ENCODE measurements at regions not wholly inside any gene's neighbourhood (a gene's known extent, or its start where the extent isn't known, plus 50 kb on each side); places are given as distances from the start of the nearest gene placed in this dataset.

GRCh38 chr13:87792878-87793277 lies 121.7 kb downstream of the SLITRK5 start:
- ChIA-PET POLR2A (no interaction called here), CTCF (interaction anchor here (0.9 kb wide), 1 partner anchor 8 kb away, joined by 3 read pairs; no protein-coding TSS in a partner anchor)
- TF ChIP-seq ZNF202 (tag by site-specific recombination; IDR thresholded peaks at IDR 0.05; ENCODE audit: borderline replicate concordance) = no peak
- TF ChIP-seq SCRT1 (tag by site-specific recombination; IDR thresholded peaks at IDR 0.05; ENCODE audit: borderline replicate concordance) = no peak
- TF ChIP-seq ZNF211 (tag by site-specific recombination; IDR thresholded peaks at IDR 0.05; ENCODE audit: low read depth) = no peak
- no peak for TF ChIP-seq KLF9 (tag by site-specific recombination; IDR thresholded peaks at IDR 0.05; ENCODE audit: low read depth)
- no peak for TF ChIP-seq ZNF169 (tag by site-specific recombination; IDR thresholded peaks at IDR 0.05)
- TF ChIP-seq SALL2 (tag by site-specific recombination; IDR thresholded peaks at IDR 0.05; ENCODE audit: borderline replicate concordance) = no peak
- TF ChIP-seq ZNF366 (tag by site-specific recombination; conservative IDR thresholded peaks at IDR 0.05) = no peak
- TF ChIP-seq ZNF121 (tag by site-specific recombination; IDR thresholded peaks at IDR 0.05) = no peak
- no peak for TF ChIP-seq KLF1 (tag by site-specific recombination; IDR thresholded peaks at IDR 0.05)
- no peak for TF ChIP-seq ZNF843 (tag by site-specific recombination; IDR thresholded peaks at IDR 0.05)
- TF ChIP-seq ZNF10 (tag by site-specific recombination; IDR thresholded peaks at IDR 0.05) = no peak
- TF ChIP-seq ZNF571 (tag by site-specific recombination; IDR thresholded peaks at IDR 0.05) = no peak
- no peak for TF ChIP-seq ZEB2 (tag by site-specific recombination; IDR thresholded peaks at IDR 0.05)
- no peak for TF ChIP-seq ZNF544 (tag by site-specific recombination; IDR thresholded peaks at IDR 0.05)

GRCh38 chr13:87798536-87798935 lies 127.4 kb downstream of the SLITRK5 start:
- TF ChIP-seq ZNF514 (tag by site-specific recombination; IDR thresholded peaks at IDR 0.05) = no peak
- TF ChIP-seq SP3 (tag by site-specific recombination; IDR thresholded peaks at IDR 0.05) = no peak
- TF ChIP-seq ZNF621 (tag by site-specific recombination; IDR thresholded peaks at IDR 0.05) = no peak
- TF ChIP-seq ZNF449 (tag by site-specific recombination; IDR thresholded peaks at IDR 0.05) = no peak
- no peak for TF ChIP-seq INSM2 (tag by site-specific recombination; IDR thresholded peaks at IDR 0.05)
- TF ChIP-seq ZNF639 (tag by site-specific recombination; IDR thresholded peaks at IDR 0.05) = no peak
- no peak for TF ChIP-seq ZNF426 (tag by site-specific recombination; IDR thresholded peaks at IDR 0.05)
- no peak for TF ChIP-seq SALL2 (tag by site-specific recombination; IDR thresholded peaks at IDR 0.05; ENCODE audit: borderline replicate concordance)
- no peak for TF ChIP-seq ZNF223 (tag by site-specific recombination; IDR thresholded peaks at IDR 0.05)
- TF ChIP-seq ZNF510 (tag by site-specific recombination; IDR thresholded peaks at IDR 0.05; ENCODE audit: insufficient replicate concordance) = no peak
- no peak for TF ChIP-seq ZEB2 (tag by site-specific recombination; IDR thresholded peaks at IDR 0.05)
- no peak for TF ChIP-seq ZNF354C (tag by site-specific recombination; IDR thresholded peaks at IDR 0.05; ENCODE audit: borderline replicate concordance, low read depth)
- TF ChIP-seq KLF8 (tag by site-specific recombination; IDR thresholded peaks at IDR 0.05) = no peak
- Histone ChIP-seq H3K27ac (ENCODE audit: extremely low read depth, low read depth, low read length) (no peak overlapping the region), H3K36me3 (ENCODE audit: control insufficient read depth in 2 of 2, insufficient read depth in 1 of 2, low read length in 2 of 2) (no peaks in the 10 kb centered on the region), H3K4me3 (ENCODE audit: low read depth, low read length) (no peak overlapping the region), H3K4me1 (ENCODE audit: control insufficient read depth, insufficient read depth, low read length) (no peaks in the 10 kb centered on the region), H3K9me3 (ENCODE audit: control insufficient read depth, insufficient read depth, low read depth, low read length) (no peaks in the 10 kb centered on the region)
- ChIA-PET POLR2A (no interaction called here), CTCF (interaction anchor here (0.6 kb wide), 1 partner anchor 253 kb away, joined by 7 read pairs; no protein-coding TSS in a partner anchor)

More at GRCh38 chr13:87792878-87793277, 121.7 kb downstream of the SLITRK5 start:
- Histone ChIP-seq H3K4me3 (ENCODE audit: low read depth, low read length) (no peak overlapping the region), H3K27ac (ENCODE audit: extremely low read depth, low read depth, low read length) (no peak overlapping the region), H3K9me3 (ENCODE audit: control insufficient read depth, insufficient read depth, low read depth, low read length) (no peaks in the 10 kb centered on the region), H3K4me1 (ENCODE audit: control insufficient read depth, insufficient read depth, low read length) (no peaks in the 10 kb centered on the region), H3K36me3 (ENCODE audit: control insufficient read depth in 2 of 2, insufficient read depth in 1 of 2, low read length in 2 of 2) (no peaks in the 10 kb centered on the region)

All from HEK293 (cell line).